T-helper 1 cell (primary cell): ENCODE measurements at regions not wholly inside any gene's neighbourhood (a gene's known extent, or its start where the extent isn't known, plus 50 kb on each side); places are given as distances from the start of the nearest gene placed in this dataset.

Experiments
- DNase-seq, 5 donors: peaks; one replicate each; pipeline ENCODE4 v3.0.0-alpha.2; 2012 to 2020

DNA sequence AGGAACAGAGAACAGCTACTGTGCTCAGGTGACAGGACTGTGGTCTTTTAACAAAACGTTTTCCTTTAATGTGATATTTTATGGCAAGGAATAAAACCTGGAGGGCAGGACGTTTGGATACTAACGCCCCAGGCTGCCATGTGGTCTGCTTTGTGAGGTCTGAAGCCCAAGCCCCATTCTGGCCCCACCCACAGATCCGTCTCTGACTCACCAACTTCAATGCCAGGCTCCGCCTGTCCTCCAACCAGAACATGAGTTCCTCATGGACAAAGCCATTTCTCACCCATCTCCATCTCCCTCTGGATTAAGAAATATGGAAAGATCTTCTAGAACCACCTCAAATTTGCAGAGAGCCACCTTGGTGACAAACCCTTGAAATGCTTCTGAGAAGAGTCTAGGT, 148.8 kb downstream of the CRYBB2 start:
- DNase-seq: no peak

GRCh38 chr22:25369041-25369440, 149.6 kb downstream of the CRYBB2 start:
- no peak for DNase-seq

DNA sequence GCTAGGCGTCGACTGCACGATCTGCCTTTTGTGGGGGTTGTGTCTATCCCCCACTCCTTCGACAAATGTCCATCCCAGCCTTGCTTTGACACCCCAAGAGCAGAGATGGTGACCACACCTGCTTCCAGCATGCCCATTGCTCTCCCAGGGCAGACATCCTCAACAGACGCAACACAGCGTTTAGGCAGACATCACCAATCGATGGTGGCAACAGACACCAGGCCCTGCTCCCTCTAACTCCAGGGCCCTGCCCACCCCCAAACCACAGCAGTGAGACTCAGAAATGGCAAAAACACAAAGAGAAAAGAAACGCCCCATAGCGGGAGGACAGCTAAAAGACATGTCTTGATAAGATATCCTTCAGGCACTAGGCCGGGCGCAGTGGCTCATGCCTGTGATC, 150.9 kb downstream of the CRYBB2 start:
- no peak for DNase-seq

DNA sequence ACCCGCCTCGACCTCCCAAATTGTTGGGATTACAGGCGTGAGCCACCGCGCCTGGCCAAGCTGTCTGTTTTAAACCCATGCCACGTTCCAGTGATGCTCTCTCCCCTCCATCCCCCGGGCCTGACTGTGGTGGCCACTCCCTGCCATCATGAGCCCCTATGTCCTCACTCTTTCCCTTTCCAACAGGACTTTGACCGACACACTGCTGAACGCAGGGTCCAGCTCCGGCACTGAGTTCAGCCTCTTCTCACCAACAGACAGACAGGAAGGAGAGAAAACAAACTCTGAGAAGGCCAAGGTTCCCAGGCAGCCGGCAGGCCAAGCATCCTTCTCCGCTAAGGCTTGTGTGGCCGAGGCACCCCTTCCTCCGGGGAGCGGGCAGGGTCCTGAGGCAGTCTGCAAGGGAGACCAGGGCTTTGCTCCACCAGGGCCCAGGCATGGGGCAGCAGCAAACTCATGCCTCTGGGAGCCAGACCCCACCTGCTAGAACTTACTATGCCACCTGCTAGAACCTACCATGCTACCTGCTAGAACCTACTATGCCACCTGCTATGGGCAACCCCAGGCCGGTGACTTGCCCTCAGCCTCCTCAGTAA, 152.7 kb downstream of the CRYBB2 start:
- no peak for DNase-seq

- no peak for DNase-seq
Measured at GRCh38 chr22:25373961-25374360, 154.5 kb downstream of the CRYBB2 start.

DNA sequence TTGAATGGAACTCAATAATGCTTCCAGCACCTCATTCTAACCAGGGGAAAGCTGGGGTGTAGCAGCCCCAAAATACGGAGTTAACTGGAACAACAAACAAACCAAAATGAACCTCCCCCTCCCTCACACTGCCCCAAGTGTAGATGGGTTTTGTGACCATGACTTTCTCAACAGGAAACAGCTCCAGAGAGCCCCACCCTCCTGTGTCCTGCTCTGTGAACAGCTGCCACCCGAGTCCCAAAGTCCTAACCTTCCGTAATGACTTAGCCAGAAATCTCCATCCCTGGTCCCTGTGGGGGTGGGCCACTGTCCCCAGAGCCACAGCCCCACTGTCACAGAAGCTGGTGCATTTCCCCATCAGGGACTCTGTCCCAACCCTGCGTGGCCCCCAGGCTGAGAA, 155.4 kb downstream of the CRYBB2 start:
- no peak for DNase-seq

DNA sequence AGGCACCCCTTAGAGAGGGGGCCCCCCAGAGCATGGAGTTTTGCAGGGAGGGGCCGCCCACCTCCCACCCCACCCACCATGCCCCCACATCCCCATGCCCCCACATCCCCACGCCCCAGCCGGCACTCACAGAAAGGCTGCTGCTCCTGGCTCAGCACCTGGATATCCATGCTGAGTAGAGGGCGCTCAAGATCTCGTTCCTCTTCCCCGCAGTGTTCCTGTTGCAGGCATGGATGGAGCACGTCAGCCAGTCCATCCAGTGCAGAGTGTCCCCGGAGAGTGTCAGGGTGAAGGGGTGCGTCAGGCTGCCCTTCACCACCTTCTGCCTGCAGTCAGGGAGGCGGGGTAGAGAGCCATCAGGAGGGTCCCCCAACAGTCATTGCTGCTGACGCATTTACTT, 156.2 kb downstream of the CRYBB2 start:
- no peak for DNase-seq

DNA sequence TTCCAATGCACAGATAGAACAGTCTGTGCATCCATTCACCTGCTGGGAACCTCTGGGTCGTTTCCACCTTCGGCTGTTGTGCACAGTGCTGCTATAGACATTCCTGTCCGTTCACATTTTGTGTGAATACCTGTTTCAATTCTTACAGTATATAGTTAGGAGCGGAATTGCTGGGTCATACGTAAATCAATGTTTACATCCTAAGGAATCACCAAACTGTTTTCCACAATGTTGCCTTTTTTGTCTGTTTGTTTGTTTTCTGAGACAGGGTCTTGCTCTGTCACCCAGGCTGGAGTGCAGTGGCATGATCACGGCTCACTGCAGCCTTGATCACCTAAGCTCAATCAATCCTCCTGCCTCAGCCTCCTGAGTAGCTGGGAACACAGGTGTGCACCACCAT, 158.3 kb downstream of the CRYBB2 start:
- no peak for DNase-seq

DNA sequence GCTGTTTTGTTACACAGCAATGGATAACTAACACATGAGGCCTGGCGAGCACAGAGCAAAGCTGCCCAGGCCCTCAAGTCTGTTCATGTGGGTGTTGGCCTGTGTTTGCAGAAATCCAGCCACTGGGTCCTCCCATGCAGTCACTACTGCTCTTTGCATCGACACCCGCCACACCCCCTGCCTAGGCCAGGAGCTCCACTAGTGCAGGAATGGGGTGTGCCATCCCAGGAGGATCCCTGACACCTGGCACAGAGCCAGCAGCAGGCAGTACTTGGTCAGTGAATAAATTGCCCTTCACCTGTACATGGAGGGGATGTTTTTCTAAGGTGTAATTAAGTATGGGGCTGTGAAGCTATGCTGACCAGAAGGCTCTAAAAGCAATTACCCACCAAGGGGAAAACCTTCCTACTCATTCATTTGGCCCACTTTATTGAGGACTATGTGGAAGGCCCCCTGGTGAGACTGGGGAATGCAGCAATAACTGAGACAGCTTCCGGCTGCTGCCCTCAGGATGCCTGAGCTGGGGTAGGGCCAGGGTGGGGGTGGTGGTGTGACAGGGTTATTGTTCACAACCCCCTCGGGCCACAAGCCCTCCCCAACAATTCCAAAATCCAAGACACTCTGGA, 160.8 kb downstream of the CRYBB2 start:
- no peak for DNase-seq

DNA sequence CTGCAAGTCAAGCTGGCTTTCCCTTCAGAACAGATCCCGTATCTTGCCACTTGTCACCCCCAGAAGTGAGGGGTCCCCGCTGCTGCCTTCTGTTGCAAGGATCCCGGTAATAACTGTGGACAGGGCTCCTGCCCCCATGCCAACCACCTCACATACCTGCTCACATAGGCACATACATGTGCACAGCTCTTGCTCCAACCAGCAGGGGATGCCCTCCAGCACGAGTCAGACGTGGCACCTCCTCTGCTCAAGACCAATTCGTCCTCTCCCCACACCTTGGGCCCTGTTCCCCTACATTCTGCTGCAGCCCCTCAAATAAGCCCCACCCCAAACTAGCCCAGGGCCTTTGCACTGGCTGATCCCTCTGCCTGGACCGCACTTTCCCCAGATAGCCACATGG, 163.3 kb downstream of the CRYBB2 start:
- DNase-seq: no peak

GRCh38 chr22:25383278-25383820, 163.9 kb downstream of the CRYBB2 start:
- no peak for DNase-seq

DNA sequence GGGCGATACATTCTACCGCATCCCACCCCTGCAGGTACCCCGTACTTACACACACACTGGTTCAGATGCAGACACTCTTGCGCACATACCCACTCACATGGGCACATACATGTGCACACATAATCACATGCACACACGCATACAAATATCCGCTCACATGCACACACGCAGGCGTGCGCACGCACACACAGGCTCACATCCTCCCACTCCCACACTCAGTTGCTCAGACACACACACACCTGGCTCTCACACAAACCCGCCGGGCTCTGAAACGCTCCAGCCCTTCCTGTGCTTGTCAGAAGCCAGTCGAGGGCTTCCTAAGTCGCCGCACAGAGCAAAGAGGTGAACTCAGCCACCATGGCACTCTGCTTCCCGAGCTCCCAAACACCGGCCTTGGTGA, 164.5 kb downstream of the CRYBB2 start:
- no peak for DNase-seq

DNA sequence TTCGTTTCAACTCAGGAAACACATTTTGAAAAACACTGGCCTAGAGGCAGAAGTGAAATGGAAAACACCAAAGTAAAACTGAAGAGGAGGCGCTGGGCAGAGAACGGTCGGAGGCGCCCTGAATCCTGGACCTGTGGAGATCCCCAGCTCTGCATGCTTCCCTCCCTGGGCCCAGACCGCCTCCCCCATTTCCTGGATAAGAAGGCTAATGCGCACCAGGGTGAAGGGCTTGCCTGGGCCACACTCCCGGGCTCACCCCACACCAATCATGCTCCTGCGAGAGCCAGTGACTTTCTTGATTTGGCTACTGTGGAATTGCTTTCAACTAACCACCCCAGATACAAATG, 167.1 kb downstream of the CRYBB2 start:
- no peak for DNase-seq

- no peak for DNase-seq
Measured at GRCh38 chr22:25388415-25388814, 169.0 kb downstream of the CRYBB2 start.

- no peak for DNase-seq
Measured at GRCh38 chr22:25388866-25389540, 169.6 kb downstream of the CRYBB2 start.

DNA sequence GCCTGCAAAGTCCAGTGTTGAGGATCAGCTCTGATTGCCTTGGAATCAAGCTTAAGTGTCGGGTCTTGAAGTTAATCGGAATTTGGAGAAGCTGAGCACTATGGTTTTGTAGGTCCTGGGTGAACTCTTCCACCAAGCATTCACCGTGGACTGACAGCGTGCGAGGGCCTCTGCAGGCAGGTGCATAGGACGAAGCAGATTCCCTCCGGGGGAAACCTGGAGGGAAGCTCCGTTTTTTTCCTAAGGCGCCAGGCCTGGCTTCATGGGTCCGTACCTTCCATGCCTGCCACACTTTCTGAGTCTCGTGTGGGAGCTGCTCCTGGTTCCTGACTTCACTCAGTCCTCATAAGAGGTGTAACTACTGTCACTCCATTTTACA, 170.1 kb downstream of the CRYBB2 start:
- no peak for DNase-seq

GRCh38 chr22:25390297-25391240, 171.1 kb downstream of the CRYBB2 start:
- no peak for DNase-seq

- DNase-seq: no peak
Measured at GRCh38 chr22:25392584-25392983, 171.9 kb upstream of the GRK3 start.

DNA sequence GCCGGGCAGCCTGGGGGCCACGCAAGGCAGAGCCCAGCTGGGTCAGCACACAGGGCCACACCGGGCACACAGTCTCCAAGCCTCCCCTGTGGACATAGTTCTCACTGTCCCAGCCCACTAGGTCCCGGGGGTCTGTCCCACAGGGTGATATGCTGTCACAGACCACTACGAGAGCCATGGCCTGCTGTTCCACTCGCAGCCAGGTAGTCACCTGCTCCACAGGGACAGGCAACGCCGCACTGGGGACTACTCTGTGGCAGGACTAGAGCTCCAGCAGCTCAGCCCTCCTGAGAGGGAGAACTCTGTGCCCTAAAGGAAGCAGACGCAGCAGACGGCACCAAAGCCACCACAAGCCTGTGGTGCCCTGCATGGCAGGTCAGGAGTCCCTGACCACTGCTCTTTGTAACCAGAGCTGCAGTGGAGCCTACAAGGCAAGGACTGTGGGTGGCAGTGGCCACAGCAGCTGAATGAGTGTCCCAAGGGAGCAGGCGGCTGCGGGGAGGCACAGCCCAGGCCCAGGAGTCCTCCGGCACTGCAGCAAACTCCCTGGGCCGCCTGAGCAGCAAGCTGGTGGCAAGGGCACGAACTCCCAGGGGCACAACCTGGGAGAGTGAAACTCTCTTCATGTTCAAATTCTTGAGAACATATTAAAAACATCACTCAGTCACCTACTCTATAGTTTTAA, 171.2 kb upstream of the GRK3 start:
- no peak for DNase-seq

DNA sequence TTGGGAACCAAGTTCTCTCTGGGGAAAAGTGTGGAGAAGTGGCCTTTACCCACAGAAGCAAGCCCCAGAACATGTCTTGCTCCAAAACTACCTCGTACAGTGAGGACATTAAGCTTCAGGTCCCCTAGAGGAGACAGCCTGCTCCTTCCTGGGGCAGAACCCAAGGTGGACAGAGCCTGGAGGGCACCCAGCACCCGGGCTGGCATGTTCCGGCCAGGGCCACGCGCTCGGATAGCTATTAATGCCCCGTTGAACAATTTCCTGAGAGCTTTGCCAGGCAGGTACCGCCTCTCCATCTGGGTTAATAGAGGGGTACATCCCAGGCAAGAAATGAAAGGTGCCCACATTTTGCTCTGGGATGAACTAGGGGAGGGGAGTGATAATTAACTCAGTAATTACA, 169.0 kb upstream of the GRK3 start:
- DNase-seq: no peak

DNA sequence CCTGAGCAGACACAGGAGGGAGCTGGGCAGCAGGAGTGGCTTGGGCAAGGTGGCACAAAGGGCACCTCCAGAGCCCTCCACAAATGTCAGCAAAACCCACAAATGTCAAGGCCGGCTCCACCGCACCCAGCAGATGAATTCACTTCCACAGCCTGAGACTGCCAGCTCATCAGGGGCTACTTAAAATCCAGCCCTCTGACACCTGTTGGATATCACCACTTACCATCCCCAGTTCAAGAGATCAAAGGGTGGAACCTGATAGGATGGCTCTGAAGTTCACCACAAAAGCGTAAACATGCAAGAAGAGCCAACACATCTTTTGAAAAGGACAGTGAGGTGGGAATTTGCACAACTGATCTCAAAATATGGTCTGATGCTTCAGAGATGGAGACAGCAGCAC, 168.6 kb upstream of the GRK3 start:
- DNase-seq: no peak

- no peak for DNase-seq
Measured at GRCh38 chr22:25396615-25397200, 167.8 kb upstream of the GRK3 start.
